ENCODE measurements at regions not wholly inside any gene's neighbourhood (a gene's known extent, or its start where the extent isn't known, plus 50 kb on each side); places are given as distances from the start of the nearest gene placed in this dataset.

- FAIRE-seq, result no peak
- Histone ChIP-seq H2AFZ (ENCODE audit: control insufficient read depth, low read length) (no peak overlapping the region), H3K36me3 (ENCODE audit: control insufficient read depth in 2 of 2, extremely low read depth in 1 of 2, insufficient read depth in 2 of 2, low read length in 2 of 2) (no peaks in the 10 kb centered on the region), H3K9ac (ENCODE audit: control insufficient read depth, extremely low read depth, insufficient read depth, low read length) (no peak overlapping the region), H3K27ac (ENCODE audit: control insufficient read depth, insufficient read depth, low read length) (no peak overlapping the region), H3K9me1 (ENCODE audit: control insufficient read depth, extremely low read depth, insufficient read depth, low read length) (no peaks in the 10 kb centered on the region), H3K27me3 (ENCODE audit: control insufficient read depth, extremely low read depth, insufficient read depth, low read length) (no peaks in the 10 kb centered on the region), H3K9me3 (ENCODE audit: control insufficient read depth, low read depth, low read length) (no peaks in the 10 kb centered on the region), H3K79me2 (ENCODE audit: control insufficient read depth, insufficient read depth, low read length) (no peaks in the 10 kb centered on the region), H3K4me2 (ENCODE audit: control insufficient read depth, extremely low read depth, insufficient read depth, low read depth, low read length) (no peak overlapping the region), H3K4me3 (ENCODE audit: control insufficient read depth in 2 of 3, extremely low read depth in 1 of 3, insufficient read depth in 2 of 3, low read depth in 1 of 3, low read length in 3 of 3) (no peak overlapping the region), H4K20me1 (ENCODE audit: control insufficient read depth, extremely low read depth, insufficient read depth, low read length) (no peaks in the 10 kb centered on the region), H3K4me1 (ENCODE audit: control insufficient read depth, extremely low read depth, insufficient read depth, low read length) (no peaks in the 10 kb centered on the region)
- dilution Hi-C loops (cut with MboI; ENCODE audit: extremely low pct_ligation_motif_present, low sequenced_read_pairs), result no loop called here
- TF ChIP-seq CTCF (optimal IDR thresholded peaks at IDR 0.05 in 1 of 3, IDR thresholded peaks at IDR 0.05 in 1 of 3, conservative IDR thresholded peaks at IDR 0.05 in 1 of 3; ENCODE audit: extremely low read depth in 1 of 3, insufficient read depth in 2 of 3, low read length in 3 of 3), result no peak
- TF ChIP-seq EZH2 (IDR thresholded peaks at IDR 0.05; ENCODE audit: low read length), result no peak
- no peak for DNase-seq (ENCODE audit: low read depth, low spot score)
Measured at GRCh38 chr3:24936574-24936973, 441.9 kb upstream of the THRB start.

- H3K4me3 ChIP-seq (ENCODE audit: control insufficient read depth in 2 of 3, extremely low read depth in 1 of 3, insufficient read depth in 2 of 3, low read depth in 1 of 3, low read length in 3 of 3), result no peak overlapping the region
- FAIRE-seq (no peak), DNase-seq (ENCODE audit: low read depth, low spot score) (no peak)
- no peaks in the 10 kb centered on the region for H3K27me3 ChIP-seq (ENCODE audit: control insufficient read depth, extremely low read depth, insufficient read depth, low read length)
- H3K79me2 ChIP-seq (ENCODE audit: control insufficient read depth, insufficient read depth, low read length), result no peaks in the 10 kb centered on the region
- no peaks in the 10 kb centered on the region for H4K20me1 ChIP-seq (ENCODE audit: control insufficient read depth, extremely low read depth, insufficient read depth, low read length)
- H3K4me2 ChIP-seq (ENCODE audit: control insufficient read depth, extremely low read depth, insufficient read depth, low read depth, low read length), result no peak overlapping the region
- dilution Hi-C loops (cut with MboI; ENCODE audit: extremely low pct_ligation_motif_present, low sequenced_read_pairs), result no loop called here
- H3K9me3 ChIP-seq (ENCODE audit: control insufficient read depth, low read depth, low read length), result no peaks in the 10 kb centered on the region
- H3K36me3 ChIP-seq (ENCODE audit: control insufficient read depth in 2 of 2, extremely low read depth in 1 of 2, insufficient read depth in 2 of 2, low read length in 2 of 2), result no peaks in the 10 kb centered on the region
- H3K9ac ChIP-seq (ENCODE audit: control insufficient read depth, extremely low read depth, insufficient read depth, low read length), result no peak overlapping the region
- H2AFZ ChIP-seq (ENCODE audit: control insufficient read depth, low read length), result no peak overlapping the region
- no peak for TF ChIP-seq CTCF (optimal IDR thresholded peaks at IDR 0.05 in 1 of 3, IDR thresholded peaks at IDR 0.05 in 1 of 3, conservative IDR thresholded peaks at IDR 0.05 in 1 of 3; ENCODE audit: extremely low read depth in 1 of 3, insufficient read depth in 2 of 3, low read length in 3 of 3)
- TF ChIP-seq EZH2 (IDR thresholded peaks at IDR 0.05; ENCODE audit: low read length), result no peak
- no peaks in the 10 kb centered on the region for H3K4me1 ChIP-seq (ENCODE audit: control insufficient read depth, extremely low read depth, insufficient read depth, low read length)
- H3K27ac ChIP-seq (ENCODE audit: control insufficient read depth, insufficient read depth, low read length), result no peak overlapping the region
- H3K9me1 ChIP-seq (ENCODE audit: control insufficient read depth, extremely low read depth, insufficient read depth, low read length), result no peaks in the 10 kb centered on the region
Measured at GRCh38 chr3:24937228-24937627, 442.6 kb upstream of the THRB start.
